Ishikawa (cell line): ENCODE measurements at regions not wholly inside any gene's neighbourhood (a gene's known extent, or its start where the extent isn't known, plus 50 kb on each side); places are given as distances from the start of the nearest gene placed in this dataset.
A peak's percentile ranks its signal among the peaks of the same experiment; 100 is the strongest.

Source experiments
- EGR1 ChIP-seq: IDR thresholded peaks from 2 replicates; pipeline ENCODE4 v1.6.1; 2012
- EP300 ChIP-seq: IDR thresholded peaks from 2 replicates; pipeline ENCODE4 v1.6.1; 2012; ENCODE audit warnings: borderline replicate concordance
- TF ChIP-seq, protein P1 (sequence below): IDR thresholded peaks from 2 replicates; pipeline ENCODE4 v1.6.1; 2012

DNA sequence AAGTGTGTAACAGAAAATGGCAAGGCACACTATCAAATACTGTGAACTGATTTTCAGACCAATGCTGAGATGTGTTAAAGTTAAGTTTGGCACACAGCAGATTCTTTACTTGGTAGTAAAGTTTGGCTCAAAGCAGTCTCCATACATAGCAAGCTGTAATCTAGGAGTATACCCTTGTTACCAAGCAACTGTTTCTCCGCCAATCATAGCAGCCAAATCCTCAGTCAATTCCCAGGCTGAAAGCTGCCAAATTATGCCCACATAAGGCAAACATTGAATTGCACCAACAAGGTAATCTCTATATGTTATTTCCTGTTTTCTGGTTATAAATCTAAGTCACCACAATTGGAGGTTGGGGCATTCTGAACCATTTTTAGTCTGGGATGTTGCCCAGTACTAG lies 345.7 kb downstream of the DEPDC1B start:
- TF ChIP-seq EP300 (peak; percentile 26; the same call in 1 of the 2 replicates), EGR1 (no peak)
- TF ChIP-seq, protein P1, sequence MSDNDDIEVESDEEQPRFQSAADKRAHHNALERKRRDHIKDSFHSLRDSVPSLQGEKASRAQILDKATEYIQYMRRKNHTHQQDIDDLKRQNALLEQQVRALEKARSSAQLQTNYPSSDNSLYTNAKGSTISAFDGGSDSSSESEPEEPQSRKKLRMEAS: no peak
